Muscle of leg (tissue), 3 donors: ENCODE measurements at regions not wholly inside any gene's neighbourhood (a gene's known extent, or its start where the extent isn't known, plus 50 kb on each side); places are given as distances from the start of the nearest gene placed in this dataset.

Source experiments
- DNase-seq: peaks from one replicate; pipeline ENCODE4 v3.0.0; 2013
- H3K27ac ChIP-seq: one replicate; pipeline ENCODE4 v1.5.1; 2013; ENCODE audit warnings: mild to moderate bottlenecking, low read length, control low read depth
- H3K27me3 ChIP-seq: one replicate; pipeline ENCODE4 v1.6.1; 2013; ENCODE audit warnings: low read length; ENCODE audit not compliant: control insufficient read depth, insufficient read depth
- H3K36me3 ChIP-seq: one replicate; pipeline ENCODE4 v1.6.1; 2013; ENCODE audit warnings: low read length; ENCODE audit not compliant: control insufficient read depth, insufficient read depth
- H3K4me1 ChIP-seq: one replicate; pipeline ENCODE4 v1.6.1; 2013; ENCODE audit warnings: low read length; ENCODE audit not compliant: control insufficient read depth, insufficient read depth
- H3K4me3 ChIP-seq: one replicate; pipeline ENCODE4 v1.5.1; 2013; ENCODE audit warnings: low read length, control low read depth
- H3K9me3 ChIP-seq: replicated peaks from 2 replicates; pipeline ENCODE4 v1.6.1; 2013; ENCODE audit warnings: low read depth, low read length; ENCODE audit not compliant: control insufficient read depth
- WGBS: methylation state at CpG from one replicate; pipeline ENCODE4 v1.1.5; 2013; ENCODE audit warnings: missing lambda C conversion rate; ENCODE audit not compliant: insufficient coverage; 5-methylcytosine and 5-hydroxymethylcytosine counted together

DNA sequence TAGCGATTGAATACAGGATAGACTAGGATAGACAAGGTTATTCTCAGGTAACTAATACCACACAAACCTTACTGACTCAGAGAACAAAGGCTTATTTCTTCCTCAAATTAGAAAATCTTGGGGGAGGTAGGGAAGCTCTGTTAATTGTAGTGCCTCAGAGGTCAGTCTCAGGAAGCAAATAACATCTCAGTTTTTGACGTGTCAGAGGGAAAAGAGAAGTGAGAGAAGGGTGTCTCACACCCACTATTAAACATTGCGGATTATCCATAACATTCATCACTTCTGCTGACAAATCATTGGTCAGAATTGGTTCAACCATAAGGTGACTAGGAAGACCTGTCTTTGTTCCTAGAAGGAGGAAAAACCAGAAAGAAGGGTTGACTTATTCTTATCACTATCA is 579.4 kb upstream of the MIR17HG start:
- no peak overlapping the region for H3K4me3 ChIP-seq
- H3K27ac ChIP-seq: no peak overlapping the region
- no peaks in the 10 kb centered on the region for H3K36me3 ChIP-seq
- DNase-seq: no peak
- H3K27me3 ChIP-seq: no peaks in the 10 kb centered on the region
- no peaks in the 10 kb centered on the region for H3K9me3 ChIP-seq
- WGBS: no CpG with 5 or more reads among the region's 3 CpGs
- no peaks in the 10 kb centered on the region for H3K4me1 ChIP-seq

DNA sequence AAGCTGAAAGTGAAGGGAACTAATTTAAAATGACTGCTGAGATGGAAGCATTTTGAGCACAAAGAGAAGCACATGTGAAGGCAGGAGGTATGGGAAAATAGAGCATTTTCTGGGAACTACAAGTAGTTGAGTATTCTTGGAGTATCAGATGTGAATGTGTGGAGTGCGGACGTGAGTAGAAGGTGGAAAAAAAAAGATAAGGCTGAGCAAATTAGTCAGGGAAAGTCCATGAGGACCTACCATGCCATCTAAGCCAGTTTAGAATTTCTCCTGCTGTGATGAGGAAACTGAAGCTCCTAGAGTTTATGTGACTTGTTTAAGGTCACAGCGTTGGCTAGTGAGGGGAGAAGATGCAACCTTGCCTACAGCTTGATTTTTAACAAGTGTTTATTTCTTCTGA is 578.1 kb upstream of the MIR17HG start:
- no CpG with 5 or more reads among the region's 3 CpGs for WGBS
- Histone ChIP-seq H3K36me3 (no peaks in the 10 kb centered on the region), H3K4me3 (no peak overlapping the region), H3K4me1 (no peaks in the 10 kb centered on the region), H3K27me3 (no peaks in the 10 kb centered on the region), H3K27ac (no peak overlapping the region), H3K9me3 (no peaks in the 10 kb centered on the region)
- no peak for DNase-seq

DNA sequence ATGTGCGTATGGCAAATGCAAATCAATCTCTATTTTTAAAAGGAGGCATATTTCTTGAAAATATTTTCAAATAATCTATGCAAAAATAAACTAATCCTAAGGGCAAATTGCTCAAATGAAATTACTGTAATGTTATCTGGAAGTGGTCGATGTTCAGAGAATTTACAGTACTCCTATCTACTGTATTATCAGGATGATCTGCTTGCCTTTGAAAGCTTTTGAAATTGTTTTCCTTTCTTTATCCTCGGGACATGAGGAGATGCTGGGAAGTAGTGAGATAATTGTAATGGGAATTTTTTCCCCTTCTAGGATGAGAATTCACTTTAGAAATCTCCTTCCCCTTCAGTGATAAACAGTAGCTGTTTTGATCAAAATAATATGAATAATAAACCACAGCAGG is 577.2 kb upstream of the MIR17HG start:
- no peak for DNase-seq
- H3K27me3 ChIP-seq: no peaks in the 10 kb centered on the region
- no peak overlapping the region for H3K4me3 ChIP-seq
- H3K9me3 ChIP-seq: no peaks in the 10 kb centered on the region
- no peak overlapping the region for H3K27ac ChIP-seq
- H3K4me1 ChIP-seq: no peaks in the 10 kb centered on the region
- no CpG with 5 or more reads among the region's 3 CpGs for WGBS
- no peaks in the 10 kb centered on the region for H3K36me3 ChIP-seq

DNA sequence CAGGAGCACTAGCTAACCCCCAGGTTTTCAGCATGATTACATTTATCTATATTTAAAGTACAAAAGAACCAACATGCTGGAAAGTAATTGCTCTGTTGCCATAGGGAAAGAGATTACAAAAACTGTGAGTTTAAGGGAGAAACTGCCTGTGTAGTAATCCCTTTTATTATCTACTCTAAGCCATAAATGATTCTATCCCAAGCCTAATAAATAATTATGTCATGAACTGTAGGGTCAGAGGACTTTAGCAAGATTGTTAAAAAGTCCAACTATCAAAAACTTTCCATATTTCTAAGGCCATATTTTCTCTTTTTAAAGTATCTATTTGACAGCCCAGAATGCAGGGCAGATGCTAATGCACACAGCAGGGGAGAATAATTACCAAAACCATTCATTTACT is 573.8 kb upstream of the MIR17HG start:
- no peak overlapping the region for H3K27ac ChIP-seq
- no peaks in the 10 kb centered on the region for H3K9me3 ChIP-seq
- no peaks in the 10 kb centered on the region for H3K27me3 ChIP-seq
- no peaks in the 10 kb centered on the region for H3K4me1 ChIP-seq
- H3K36me3 ChIP-seq: no peaks in the 10 kb centered on the region
- no peak overlapping the region for H3K4me3 ChIP-seq
- DNase-seq: no peak

DNA sequence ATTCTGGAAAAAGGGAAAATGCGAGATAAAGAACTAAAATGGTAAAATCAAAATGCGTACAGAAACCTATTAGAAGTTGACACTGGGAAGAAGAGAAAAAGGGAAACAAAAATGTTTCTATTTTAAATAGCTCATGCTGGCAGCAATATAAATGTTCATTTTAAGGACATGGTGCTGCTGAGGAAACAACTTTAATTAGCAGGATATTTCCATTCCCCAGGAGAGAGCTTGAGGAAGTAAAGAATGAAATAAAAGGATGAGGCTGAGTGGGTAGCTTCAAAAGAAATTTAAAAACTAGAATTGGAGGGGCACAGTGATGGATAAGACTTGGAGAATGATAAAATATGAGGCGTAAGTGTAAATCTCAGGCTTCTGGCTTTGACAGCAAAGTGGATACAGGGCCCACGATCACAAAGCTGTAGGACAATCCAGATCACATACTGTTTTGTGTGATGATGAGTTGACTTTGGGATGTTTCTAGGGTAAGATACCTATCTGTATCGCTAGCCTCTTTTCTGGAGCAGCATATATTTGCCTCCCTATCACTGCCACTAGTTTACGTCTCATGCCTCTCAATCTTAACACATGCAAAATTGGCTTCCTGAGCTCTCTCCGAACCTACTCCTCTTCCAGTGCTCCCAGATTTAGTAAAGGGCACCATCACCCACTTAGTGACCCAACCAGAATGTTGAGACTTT is 571.3 kb upstream of the MIR17HG start:
- no peaks in the 10 kb centered on the region for H3K27me3 ChIP-seq
- DNase-seq: no peak
- H3K36me3 ChIP-seq: no peaks in the 10 kb centered on the region
- no peaks in the 10 kb centered on the region for H3K9me3 ChIP-seq
- no peak overlapping the region for H3K4me3 ChIP-seq
- H3K27ac ChIP-seq: no peak overlapping the region
- WGBS: 84% methylated on average over 2 of the region's 7 CpGs
- no peaks in the 10 kb centered on the region for H3K4me1 ChIP-seq

DNA sequence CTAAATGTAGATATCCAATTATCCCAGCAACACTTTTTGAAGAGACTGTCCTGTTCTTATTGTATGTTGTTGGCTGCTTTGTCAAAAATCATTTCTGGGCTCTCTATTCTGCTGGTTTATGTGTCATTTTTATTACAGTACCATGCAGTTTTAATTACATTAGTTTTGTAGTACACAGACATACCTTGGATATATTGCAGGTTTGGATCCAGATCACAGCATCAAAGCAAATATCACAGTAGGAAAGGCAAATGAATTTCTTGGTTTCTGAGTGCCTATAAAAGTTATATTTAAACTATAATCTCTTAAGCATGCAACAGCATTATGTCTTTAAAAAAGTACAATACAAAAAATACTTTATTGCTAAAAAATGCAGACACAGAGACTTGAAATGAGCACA is 564.2 kb upstream of the MIR17HG start:
- Histone ChIP-seq H3K27ac (no peak overlapping the region), H3K9me3 (no peaks in the 10 kb centered on the region), H3K36me3 (no peaks in the 10 kb centered on the region), H3K4me1 (no peaks in the 10 kb centered on the region), H3K4me3 (no peak overlapping the region), H3K27me3 (no peaks in the 10 kb centered on the region)
- no peak for DNase-seq

DNA sequence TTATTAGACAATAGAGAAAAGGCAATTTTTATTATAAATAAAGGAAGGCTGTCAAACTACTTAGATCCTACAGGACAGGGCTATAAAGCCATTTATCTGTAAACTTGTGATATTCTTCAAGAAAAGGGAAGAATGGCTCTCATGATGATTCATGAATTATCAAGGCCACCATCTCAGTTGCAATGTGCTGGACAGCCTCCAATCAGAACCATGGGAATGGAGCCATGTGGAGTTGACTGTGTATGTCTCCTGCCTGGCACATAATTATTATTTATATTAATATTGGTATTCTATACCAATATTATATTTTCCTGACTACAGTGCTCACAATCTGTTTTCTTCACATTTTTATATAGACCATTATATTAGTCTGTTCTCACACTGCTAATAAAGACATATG is 560.5 kb upstream of the MIR17HG start:
- H3K4me1 ChIP-seq: no peaks in the 10 kb centered on the region
- H3K4me3 ChIP-seq: no peak overlapping the region
- no peaks in the 10 kb centered on the region for H3K9me3 ChIP-seq
- H3K27me3 ChIP-seq: no peaks in the 10 kb centered on the region
- H3K27ac ChIP-seq: no peak overlapping the region
- no peak for DNase-seq
- H3K36me3 ChIP-seq: no peaks in the 10 kb centered on the region

DNA sequence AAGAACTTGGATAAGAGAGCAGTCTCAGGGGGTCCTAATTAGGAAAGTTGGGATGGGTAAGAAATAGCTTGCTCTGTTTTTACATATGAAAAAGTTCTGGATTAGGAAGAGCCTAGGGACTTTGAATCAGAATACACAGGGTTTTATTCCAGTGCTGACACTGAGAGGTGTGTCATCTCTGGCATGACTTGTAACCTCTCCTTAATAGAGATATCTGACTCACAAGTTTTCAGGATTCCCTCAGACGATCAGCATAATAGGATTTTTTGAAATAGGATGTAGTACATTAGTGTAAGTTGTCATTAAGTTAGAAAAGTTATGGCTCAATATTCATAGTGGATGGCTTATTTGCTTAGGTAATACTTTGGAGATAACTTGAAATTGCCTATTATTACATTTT is 555.2 kb upstream of the MIR17HG start:
- no peaks in the 10 kb centered on the region for H3K4me1 ChIP-seq
- no peaks in the 10 kb centered on the region for H3K9me3 ChIP-seq
- no peak overlapping the region for H3K27ac ChIP-seq
- H3K4me3 ChIP-seq: no peak overlapping the region
- no CpG with 5 or more reads among the region's 1 CpG for WGBS
- no peaks in the 10 kb centered on the region for H3K27me3 ChIP-seq
- no peak for DNase-seq
- no peaks in the 10 kb centered on the region for H3K36me3 ChIP-seq

DNA sequence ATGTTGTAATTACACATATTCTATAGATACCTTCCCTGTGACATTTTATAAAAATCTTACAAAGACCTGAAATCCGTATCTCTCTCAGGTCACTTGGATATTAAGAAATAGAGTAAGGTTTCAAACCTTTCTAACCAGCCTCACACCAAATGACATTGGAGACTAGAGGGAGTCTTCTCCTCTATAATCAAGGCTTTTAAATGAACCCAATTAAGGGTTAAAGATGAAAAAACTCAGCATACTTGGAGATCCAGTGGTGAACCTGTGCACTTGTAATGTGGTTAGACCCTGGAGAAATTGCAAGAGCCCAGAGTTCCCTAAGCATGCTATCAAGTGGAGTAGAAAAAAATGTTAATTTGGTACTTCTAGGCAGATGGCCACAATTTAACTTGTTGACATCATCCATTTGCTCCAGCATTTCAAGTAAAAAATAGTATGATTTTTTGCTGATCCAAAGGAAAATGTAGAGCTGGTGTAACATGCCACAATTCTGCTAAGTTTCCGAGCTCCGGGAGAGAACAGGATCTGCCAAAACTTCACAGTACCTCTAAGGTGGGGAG is 554.1 kb upstream of the MIR17HG start:
- Histone ChIP-seq H3K27ac (no peak overlapping the region), H3K36me3 (no peaks in the 10 kb centered on the region), H3K9me3 (no peaks in the 10 kb centered on the region), H3K27me3 (no peaks in the 10 kb centered on the region), H3K4me1 (no peaks in the 10 kb centered on the region), H3K4me3 (no peak overlapping the region)
- WGBS: no CpG with 5 or more reads among the region's 3 CpGs
- DNase-seq: peak; percentile 46

DNA sequence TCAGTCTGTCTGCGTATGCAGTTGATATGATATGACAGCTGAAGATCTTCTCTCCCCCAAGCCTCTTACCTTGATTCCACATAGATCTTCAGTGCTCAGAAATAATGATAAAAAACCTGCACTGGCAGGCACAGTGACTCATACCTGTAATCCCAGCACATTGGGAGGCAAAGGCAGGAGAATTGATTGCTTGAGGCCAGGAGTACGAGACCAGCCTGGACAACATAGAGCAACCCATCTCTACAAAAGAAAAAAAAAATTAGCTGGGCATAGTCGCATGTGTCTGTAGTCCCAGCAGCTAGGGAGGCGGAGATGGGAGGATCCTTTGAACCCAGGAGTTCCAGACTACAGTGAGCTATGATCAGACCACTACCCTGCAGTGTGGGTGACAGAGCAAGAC is 551.0 kb upstream of the MIR17HG start:
- Histone ChIP-seq H3K9me3 (no peaks in the 10 kb centered on the region), H3K27me3 (no peaks in the 10 kb centered on the region), H3K4me1 (no peaks in the 10 kb centered on the region), H3K4me3 (no peak overlapping the region), H3K27ac (no peak overlapping the region), H3K36me3 (no peaks in the 10 kb centered on the region)
- DNase-seq: no peak
- WGBS: 95% methylated on average over 2 of the region's 4 CpGs

DNA sequence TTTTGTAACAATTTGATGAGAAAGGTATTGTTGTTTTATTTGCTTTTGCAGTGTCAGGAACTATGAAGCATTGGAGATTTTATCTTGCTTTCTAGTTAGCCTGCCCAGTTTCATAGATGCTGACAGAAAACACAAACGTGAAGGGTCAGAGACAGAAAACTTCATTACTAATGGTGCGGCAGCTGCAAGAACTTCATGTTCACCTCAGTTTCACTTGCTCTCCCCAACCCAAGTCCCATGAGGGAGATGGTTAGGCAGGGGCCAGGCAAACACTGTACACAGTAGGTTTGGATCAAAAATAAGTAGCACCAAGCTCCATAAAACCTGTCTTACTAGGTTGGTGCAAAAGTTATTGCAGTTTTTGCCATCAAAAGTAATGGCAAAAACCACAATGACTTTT is 550.2 kb upstream of the MIR17HG start:
- H3K4me3 ChIP-seq: no peak overlapping the region
- no peaks in the 10 kb centered on the region for H3K27me3 ChIP-seq
- H3K36me3 ChIP-seq: no peaks in the 10 kb centered on the region
- no peak for DNase-seq
- no peaks in the 10 kb centered on the region for H3K4me1 ChIP-seq
- WGBS: 20% methylated on average over 1 of the region's 2 CpGs
- no peak overlapping the region for H3K27ac ChIP-seq
- no peaks in the 10 kb centered on the region for H3K9me3 ChIP-seq
